Smooth muscle cell (in vitro differentiated cells): ENCODE measurements at regions not wholly inside any gene's neighbourhood (a gene's known extent, or its start where the extent isn't known, plus 50 kb on each side); places are given as distances from the start of the nearest gene placed in this dataset.

Experiments used
- DNase-seq: peaks from one replicate; lab custom pipeline; 2025; ENCODE audit not compliant: unreplicated experiment; lab: John Stamatoyannopoulos, UW
- H2AFZ ChIP-seq: fragments of 200-600 bp; sonication (generic); 2 replicates; pipeline ENCODE4 v1.6.0; 2016; ENCODE audit warnings: antibody characterized with exemption, low read depth, mild to moderate bottlenecking
- H3F3A ChIP-seq: fragments of 200-600 bp; sonication (generic); 2 replicates; pipeline ENCODE4 v1.6.0; 2017; ENCODE audit warnings: antibody characterized with exemption, low read depth
- H3K27ac ChIP-seq: fragments of 200-600 bp; sonication (generic); 2 replicates; pipeline ENCODE4 v1.5.1; 2016; ENCODE audit warnings: low read depth, mild to moderate bottlenecking
- H3K27me3 ChIP-seq: fragments of 200-600 bp; sonication (generic); 2 replicates; pipeline ENCODE4 v1.6.1; 2016; ENCODE audit warnings: low read depth, mild to moderate bottlenecking
- H3K36me3 ChIP-seq: fragments of 200-600 bp; sonication (generic); 2 replicates; pipeline ENCODE4 v1.5.1; 2016; ENCODE audit warnings: low read depth
- H3K4me1 ChIP-seq: fragments of 200-600 bp; sonication (generic); 2 replicates; pipeline ENCODE4 v1.5.1; 2016; ENCODE audit warnings: low read depth
- H3K4me2 ChIP-seq: fragments of 200-600 bp; sonication (generic); 2 replicates; pipeline ENCODE4 v1.6.0; 2016; ENCODE audit warnings: mild to moderate bottlenecking
- H3K4me3 ChIP-seq: fragments of 200-600 bp; sonication (generic); 2 replicates; pipeline ENCODE4 v1.5.1; 2016; ENCODE audit warnings: mild to moderate bottlenecking
- H3K79me2 ChIP-seq: fragments of 200-600 bp; sonication (generic); 2 replicates; pipeline ENCODE4 v1.6.0; 2016; ENCODE audit warnings: low read depth, mild to moderate bottlenecking
- H3K9ac ChIP-seq: fragments of 200-600 bp; sonication (generic); 2 replicates; pipeline ENCODE4 v1.6.0; 2016; ENCODE audit warnings: low read depth
- H3K9me3 ChIP-seq: fragments of 200-600 bp; sonication (generic); replicated peaks from 2 replicates; pipeline ENCODE4 v1.5.1; 2016; ENCODE audit warnings: low read depth
- H4K20me1 ChIP-seq: fragments of 200-600 bp; sonication (generic); 2 replicates; pipeline ENCODE4 v1.6.0; 2016; ENCODE audit warnings: low read depth
- WGBS: methylation state at CpG from one replicate; pipeline ENCODE4 v1.1.7; 2016; ENCODE audit warnings: low lambda C conversion rate; 5-methylcytosine and 5-hydroxymethylcytosine counted together
- TF ChIP-seq, protein P1 (sequence below): fragments of 200-600 bp; sonication (generic); IDR thresholded peaks from 2 replicates; pipeline ENCODE4 v1.5.1; 2017; ENCODE audit warnings: borderline replicate concordance, mild to moderate bottlenecking, antibody characterized with exemption; ENCODE audit not compliant: insufficient read depth, poor library complexity, severe bottlenecking

DNA sequence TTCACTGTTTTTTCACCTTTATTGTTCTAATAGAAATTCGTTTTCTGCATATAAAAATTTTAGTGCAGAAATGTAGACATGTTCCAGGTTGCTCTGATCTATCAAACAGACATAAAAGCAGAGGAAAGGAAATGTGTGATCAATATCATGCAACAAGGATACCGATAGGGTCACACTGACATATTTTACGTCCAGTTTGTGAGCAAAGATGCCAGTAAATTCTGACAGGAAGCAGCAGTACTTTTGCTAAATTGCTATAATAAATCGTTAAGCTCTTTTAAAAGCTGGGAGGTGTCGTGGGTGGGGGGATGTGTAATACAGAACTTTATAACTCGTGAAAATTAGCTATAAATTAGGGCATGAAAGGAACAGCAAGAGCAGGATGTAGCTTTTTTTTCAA, 955.2 kb downstream of the BRINP3 start:
- TF ChIP-seq, protein P1, sequence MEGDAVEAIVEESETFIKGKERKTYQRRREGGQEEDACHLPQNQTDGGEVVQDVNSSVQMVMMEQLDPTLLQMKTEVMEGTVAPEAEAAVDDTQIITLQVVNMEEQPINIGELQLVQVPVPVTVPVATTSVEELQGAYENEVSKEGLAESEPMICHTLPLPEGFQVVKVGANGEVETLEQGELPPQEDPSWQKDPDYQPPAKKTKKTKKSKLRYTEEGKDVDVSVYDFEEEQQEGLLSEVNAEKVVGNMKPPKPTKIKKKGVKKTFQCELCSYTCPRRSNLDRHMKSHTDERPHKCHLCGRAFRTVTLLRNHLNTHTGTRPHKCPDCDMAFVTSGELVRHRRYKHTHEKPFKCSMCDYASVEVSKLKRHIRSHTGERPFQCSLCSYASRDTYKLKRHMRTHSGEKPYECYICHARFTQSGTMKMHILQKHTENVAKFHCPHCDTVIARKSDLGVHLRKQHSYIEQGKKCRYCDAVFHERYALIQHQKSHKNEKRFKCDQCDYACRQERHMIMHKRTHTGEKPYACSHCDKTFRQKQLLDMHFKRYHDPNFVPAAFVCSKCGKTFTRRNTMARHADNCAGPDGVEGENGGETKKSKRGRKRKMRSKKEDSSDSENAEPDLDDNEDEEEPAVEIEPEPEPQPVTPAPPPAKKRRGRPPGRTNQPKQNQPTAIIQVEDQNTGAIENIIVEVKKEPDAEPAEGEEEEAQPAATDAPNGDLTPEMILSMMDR: no peak
- Histone ChIP-seq H3K4me2 (no peak overlapping the region), H4K20me1 (no peaks in the 10 kb centered on the region), H3K4me3 (no peak overlapping the region), H3K4me1 (no peaks in the 10 kb centered on the region), H3K27me3 (no peaks in the 10 kb centered on the region), H3K27ac (no peak overlapping the region), H3K36me3 (no peaks in the 10 kb centered on the region), H3K9ac (no peak overlapping the region), H3K79me2 (no peaks in the 10 kb centered on the region), H2AFZ (no peak overlapping the region), H3K9me3 (no peaks in the 10 kb centered on the region), H3F3A (no peaks in the 10 kb centered on the region)
- WGBS: 60% methylated on average over 6 of the region's 6 CpGs
- no peak for DNase-seq

DNA sequence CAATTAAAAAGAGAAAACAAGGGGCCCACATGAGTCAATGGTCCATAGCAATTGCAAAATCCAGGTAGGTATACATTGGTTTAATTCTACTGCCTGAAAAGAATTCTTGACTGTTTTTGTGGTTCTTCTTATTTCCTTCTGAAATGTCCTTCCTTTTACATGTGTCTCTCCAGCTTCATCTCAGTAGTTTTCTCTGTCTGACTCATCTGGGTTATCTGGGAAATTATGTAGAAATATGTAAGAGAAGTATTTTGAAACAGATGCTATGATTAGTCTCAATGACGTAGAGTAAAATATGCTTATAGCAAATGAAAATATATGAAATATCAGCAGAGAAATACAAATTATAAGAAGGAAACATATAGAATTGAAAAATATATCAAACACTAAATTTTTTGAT, 953.2 kb downstream of the BRINP3 start:
- WGBS: 35% methylated on average over 1 of the region's 1 CpG
- Histone ChIP-seq H3K4me1 (no peaks in the 10 kb centered on the region), H3K4me2 (no peak overlapping the region), H3K4me3 (no peak overlapping the region), H3K9me3 (no peaks in the 10 kb centered on the region), H3K9ac (no peak overlapping the region), H3F3A (no peaks in the 10 kb centered on the region), H2AFZ (no peak overlapping the region), H3K79me2 (no peaks in the 10 kb centered on the region), H4K20me1 (no peaks in the 10 kb centered on the region), H3K27ac (no peak overlapping the region), H3K36me3 (no peaks in the 10 kb centered on the region), H3K27me3 (no peaks in the 10 kb centered on the region)
- DNase-seq: no peak
- TF ChIP-seq, protein P1: no peak

DNA sequence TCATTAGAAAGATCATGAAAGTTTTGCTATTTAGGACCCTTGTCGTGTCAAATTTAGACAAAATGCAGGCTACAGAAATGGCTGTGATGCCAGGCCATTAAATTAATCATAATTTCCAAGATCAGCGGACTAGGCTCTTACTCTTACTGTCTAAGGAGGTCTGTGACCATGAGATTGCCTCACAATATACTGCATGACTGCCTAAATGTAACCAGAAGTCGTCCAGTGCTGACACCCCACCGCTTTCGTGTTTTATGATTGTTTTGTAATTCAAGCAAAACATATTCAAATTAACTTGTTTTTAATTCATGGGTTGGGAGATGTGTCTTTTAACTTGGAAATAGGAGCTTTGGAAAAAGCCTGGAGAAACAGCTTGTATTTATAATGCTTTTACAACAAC, 947.5 kb downstream of the BRINP3 start:
- Histone ChIP-seq H3K27ac (no peak overlapping the region), H3K79me2 (no peaks in the 10 kb centered on the region), H3K4me3 (no peak overlapping the region), H3K4me2 (no peak overlapping the region), H2AFZ (peak overlapping the region; percentile 3), H3K9ac (no peak overlapping the region), H3F3A (no peaks in the 10 kb centered on the region), H3K27me3 (no peaks in the 10 kb centered on the region), H3K4me1 (no peaks in the 10 kb centered on the region), H3K36me3 (no peaks in the 10 kb centered on the region), H3K9me3 (no peaks in the 10 kb centered on the region), H4K20me1 (no peaks in the 10 kb centered on the region)
- no peak for DNase-seq
- 76% methylated on average over 5 of the region's 5 CpGs for WGBS
- TF ChIP-seq, protein P1: no peak

DNA sequence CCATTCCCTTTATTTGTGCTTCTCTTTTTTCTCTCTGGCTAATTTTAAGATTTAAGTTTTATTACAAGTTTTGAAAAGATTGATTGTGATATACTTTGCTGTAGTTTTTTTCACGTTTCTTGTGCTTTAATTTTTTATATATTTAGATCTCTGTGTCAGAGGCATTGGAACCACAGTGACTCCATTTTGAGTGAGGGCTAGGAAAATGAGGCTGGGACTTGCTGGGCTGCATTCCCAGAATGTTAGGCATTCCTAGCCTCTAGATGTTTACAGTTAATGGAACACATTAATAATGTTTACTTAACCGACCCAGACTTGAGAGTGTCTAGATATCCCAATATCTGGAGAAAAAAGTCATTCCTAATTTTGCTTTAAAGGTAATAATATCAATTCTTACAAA, 939.4 kb downstream of the BRINP3 start:
- no peaks in the 10 kb centered on the region for H3K9me3 ChIP-seq
- H3K4me2 ChIP-seq: no peak overlapping the region
- no peaks in the 10 kb centered on the region for H3K4me1 ChIP-seq
- H3K9ac ChIP-seq: no peak overlapping the region
- WGBS: 49% methylated on average over 2 of the region's 2 CpGs
- H3K4me3 ChIP-seq: no peak overlapping the region
- no peak for DNase-seq
- H3K27ac ChIP-seq: no peak overlapping the region
- TF ChIP-seq, protein P1: no peak
- H3K36me3 ChIP-seq: no peaks in the 10 kb centered on the region
- no peak overlapping the region for H2AFZ ChIP-seq
- H3K27me3 ChIP-seq: no peaks in the 10 kb centered on the region
- H3F3A ChIP-seq: no peaks in the 10 kb centered on the region
- no peaks in the 10 kb centered on the region for H4K20me1 ChIP-seq
- no peaks in the 10 kb centered on the region for H3K79me2 ChIP-seq
